Effector CD4-positive, alpha-beta T cell (primary cell): ENCODE measurements at regions not wholly inside any gene's neighbourhood (a gene's known extent, or its start where the extent isn't known, plus 50 kb on each side); places are given as distances from the start of the nearest gene placed in this dataset.
"Not testable (repeated sequence)": the region's sequence is repeated elsewhere in the genome, so short reads cannot be mapped to it uniquely, and the experiment has no call there.

Experiments used
- DNase-seq: peaks from one replicate; pipeline ENCODE4 v3.0.0-alpha.2; 2020

DNA sequence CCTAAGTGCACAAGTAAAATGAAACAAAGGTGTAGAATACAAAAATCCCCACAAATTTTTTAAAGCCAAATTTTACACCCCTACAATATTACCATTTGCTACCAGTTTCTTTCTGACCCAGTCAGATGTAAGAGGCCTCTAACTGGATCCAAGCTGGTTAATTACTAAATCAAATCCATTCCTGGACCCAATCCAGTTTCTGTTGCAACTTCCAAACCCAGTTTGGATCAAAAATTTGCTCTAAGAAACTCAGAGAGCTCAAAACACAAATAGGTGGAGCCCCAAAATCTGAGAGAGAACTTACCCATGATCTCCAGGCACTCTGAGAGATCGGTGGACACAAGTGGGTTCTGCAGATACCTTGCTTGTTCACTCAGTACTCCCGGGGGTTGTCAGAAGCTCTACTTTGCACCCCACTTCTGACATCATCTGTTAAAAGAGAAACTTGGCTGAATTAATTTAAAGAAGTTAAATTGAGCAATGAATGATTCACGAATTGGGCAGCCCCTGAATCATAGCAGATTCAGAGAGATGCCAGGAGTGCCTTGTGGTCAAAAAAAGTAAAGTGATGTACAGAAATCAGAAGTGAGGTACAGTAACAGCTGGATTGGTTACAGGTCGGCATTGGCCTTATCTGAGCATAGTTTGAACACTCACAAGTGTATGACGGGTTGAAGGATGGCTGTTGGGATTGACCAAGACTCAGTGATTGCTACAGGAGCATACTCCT lies 448.0 kb downstream of the KCNT2 start:
- DNase-seq, result no peak

DNA sequence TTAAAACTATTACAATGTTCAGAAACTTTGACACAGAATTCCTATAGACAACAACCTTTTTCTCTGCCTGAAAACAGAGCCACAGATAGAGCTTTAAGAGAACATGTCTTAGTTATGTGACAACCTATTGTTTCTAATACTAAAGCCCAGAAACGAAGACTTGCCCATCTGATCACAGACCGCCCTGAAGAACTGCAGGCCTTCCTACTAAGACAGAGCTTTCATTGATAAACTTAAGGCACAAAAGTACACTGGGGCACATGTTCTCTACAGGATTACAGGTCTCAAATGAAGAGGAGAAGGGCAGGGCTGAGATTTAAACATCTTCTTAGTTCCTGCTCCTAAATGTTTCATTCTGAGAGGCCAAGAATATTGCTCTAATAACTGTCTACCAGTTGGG lies 452.7 kb downstream of the KCNT2 start:
- DNase-seq, result no peak

DNA sequence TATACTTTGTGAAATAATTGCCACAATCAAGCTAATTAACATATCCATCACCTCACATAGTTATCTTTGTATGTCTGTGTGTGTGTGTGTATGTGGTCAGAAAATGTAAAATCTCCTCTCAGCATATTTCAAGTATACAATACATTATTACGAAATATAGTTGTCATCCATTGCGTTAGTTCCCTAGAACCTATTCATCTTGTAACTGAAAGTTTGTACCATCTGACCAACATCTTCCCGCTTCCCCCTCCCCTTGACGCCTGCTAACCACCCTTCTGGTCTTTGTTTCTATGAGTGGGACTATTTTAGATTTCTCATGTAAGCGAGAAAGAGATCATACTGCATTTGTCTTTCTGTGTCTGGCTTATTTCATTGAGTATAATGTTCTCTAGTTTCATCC lies 455.3 kb downstream of the KCNT2 start:
- DNase-seq, result no peak

DNA sequence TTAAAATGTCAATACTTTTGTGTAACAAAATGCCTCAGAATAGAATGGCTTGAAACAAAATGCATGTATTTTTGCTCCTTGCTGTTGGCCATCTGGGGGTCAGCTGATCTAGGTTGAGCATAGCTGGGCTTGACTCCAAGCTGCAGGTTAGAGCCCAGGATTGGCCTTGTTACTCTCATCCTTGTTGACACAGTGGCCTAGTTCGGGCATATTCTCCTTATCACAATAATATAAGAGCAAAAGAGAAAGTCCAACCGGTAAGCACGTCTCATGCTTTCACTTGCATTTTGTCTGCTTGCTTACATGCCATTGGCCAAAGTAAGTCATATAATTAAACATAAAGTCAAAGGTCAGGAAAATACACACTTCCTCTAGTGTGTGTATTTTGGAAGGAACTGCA lies 456.2 kb downstream of the KCNT2 start:
- DNase-seq, result no peak

DNA sequence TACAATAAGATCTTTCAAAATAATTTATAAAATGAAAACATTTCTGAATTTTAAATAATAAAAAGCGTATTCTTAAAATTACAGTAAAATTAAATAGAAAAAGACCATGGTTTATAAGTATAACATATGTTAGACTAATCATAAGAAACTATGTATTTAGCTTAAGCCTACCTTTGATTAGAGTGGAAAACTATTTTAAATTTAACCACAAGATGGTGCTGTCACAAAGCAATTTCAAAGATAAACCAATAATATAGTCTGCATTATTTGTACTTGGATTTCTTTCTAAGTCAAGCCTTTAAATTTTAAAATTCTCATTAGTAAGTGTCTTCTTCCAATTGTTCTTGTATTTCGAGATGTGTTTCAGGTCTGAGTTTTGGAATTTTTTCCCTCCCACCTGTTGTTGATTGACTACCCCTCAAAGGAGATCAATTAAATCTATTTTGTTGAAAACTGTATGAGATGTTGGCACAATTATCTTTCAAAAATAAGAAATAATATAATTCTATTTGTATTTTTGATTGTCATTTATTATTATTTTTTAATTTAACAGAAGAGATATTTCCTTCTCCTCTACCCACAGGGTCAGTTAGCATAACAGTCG lies 459.8 kb downstream of the KCNT2 start:
- no peak for DNase-seq

DNA sequence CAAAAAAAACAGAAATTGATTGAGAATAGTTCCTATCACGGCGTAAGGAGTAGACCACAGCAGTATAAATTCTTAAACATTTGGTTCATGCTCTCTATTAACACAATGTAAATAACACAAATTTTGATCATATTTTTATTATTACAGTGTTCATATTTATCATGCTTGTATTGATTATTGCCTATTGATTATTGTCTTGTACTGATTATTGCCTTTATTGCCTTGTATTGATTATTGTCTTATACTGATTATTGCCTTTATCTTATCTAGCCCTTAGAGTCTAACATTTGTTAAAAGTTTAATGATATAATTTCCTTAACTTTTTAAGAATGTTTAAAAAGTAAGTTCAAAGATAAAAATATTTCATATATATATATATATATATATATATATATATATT lies 460.7 kb downstream of the KCNT2 start:
- DNase-seq, result no peak

DNA sequence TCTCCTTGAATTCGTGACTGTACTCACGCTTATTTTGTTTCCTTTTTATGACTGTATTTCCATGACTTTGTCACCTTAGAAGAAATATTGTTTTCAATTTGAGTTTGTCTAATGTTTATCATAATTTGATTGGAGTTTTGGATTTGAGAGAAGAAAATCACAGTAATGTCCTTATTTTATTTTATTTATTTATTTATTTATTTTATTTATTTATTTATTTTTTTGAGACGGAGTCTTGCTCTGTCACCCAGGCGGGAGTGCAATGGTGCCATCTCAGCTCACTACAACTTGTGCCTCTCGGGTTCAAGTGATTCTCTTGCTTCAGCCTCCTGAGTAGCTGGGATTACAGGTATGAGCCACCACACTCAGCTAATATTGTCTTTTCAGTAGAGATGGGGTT lies 463.1 kb downstream of the KCNT2 start:
- not testable (repeated sequence) for DNase-seq

DNA sequence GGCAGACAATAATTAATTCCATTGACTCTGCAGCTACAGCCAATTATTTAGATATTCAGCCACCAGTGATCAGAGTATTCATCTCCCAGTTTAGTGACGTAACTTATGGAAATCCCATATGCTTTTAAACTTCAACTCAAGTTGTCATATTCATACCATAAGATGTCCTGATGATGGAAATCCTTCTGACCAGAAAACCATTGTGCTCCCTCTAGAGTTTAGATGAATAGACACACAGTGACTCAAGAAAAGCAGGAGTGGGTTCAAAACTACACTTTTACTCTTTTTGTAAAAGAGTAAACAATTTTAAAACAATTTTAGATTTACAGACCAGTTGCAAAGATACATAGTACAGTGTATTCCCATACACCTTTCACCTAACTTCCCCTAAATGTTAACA lies 463.7 kb downstream of the KCNT2 start:
- no peak for DNase-seq

DNA sequence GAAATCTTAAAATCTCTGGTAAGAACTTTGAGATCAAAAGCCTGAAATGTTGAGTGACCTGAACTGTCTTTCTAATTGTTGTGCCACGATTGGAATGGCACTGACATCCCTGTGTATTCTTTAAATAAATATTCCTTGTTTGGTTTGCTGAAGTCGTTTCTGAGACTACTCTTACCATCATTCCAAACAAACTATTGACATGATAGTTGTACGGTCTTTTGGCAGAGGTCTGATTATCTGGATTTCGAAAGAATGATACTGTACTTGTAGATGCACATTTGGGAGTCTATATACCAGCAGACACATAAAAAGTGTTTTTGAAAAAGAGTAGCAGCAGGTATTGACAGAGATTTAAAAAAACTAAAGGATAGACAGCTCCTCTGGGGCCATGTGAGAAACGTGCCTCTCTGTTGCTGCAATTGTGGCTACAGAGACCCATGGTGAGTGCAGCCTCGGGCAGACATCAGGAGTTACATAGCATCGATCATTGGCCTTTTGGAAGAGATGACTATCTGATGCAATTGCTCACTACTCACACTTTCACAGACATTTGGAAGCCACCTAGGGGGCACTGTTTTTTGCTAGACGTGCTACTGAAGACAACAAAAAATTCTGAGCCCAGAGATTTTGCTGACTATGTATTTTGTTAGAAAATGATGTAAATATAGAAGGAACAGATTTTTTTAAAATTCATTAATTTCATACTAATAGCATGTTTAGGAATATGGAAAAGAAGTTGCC lies 464.5 kb downstream of the KCNT2 start:
- DNase-seq, result no peak

DNA sequence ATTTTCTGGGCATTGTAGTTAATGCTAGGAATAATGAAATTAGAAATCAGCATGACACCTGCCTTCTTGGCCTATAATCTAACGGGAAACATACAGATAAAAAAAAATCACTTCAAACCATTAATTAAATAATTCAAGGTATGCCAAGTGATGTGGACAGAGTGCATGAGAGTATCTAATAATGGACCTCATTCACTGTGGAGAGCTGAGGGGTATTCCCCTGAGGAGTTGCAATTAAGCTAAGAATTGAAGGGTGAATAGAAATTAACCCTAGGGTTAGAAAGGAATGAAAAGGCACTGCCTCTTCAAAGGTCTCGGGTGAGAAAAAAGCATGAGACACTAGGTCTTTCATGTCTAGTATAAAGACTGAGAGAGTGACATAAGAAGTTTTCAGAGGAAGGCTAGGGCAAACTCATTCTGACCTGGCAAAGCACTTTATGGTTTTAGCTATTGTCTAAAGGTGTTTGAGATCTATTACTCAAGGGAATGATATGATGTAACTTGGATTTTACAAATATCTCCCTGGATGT lies 466.1 kb downstream of the KCNT2 start:
- DNase-seq, result no peak

DNA sequence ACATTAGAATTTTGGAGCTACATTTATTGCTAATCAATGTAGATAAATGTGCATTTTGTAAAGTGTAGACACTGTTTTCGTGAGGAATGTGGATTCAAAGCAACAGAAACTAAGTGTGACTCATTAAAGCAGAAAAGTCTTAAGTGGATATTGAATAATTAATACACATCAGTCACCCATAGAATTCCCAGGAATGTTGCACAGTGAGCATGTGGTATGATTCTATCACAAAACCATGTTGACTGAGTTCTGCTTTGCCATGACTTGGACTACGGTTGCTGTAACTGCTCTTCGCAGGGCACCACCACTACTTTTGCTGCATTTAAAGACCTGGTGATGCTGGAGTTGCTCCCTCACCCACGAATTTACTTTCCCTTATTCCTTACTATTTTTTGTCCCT lies 471.8 kb downstream of the KCNT2 start:
- no peak for DNase-seq

DNA sequence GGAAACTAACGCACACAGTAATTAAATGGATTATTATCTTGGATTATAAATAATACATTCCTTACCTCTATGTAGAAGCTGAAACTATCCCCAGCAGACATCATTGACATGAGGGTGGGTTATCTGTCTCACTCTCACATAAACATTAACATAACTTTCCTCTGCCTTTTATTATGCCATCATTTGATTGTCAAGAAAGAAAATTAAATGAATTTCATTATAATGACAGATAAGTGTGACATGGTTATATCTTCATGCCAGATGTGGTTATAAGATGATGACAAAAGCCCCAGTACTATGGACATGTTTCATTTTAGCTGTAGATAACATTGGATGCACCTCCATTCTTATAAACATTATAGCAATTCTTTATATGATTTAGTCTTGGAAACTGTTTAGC lies 476.5 kb downstream of the KCNT2 start:
- no peak for DNase-seq

DNA sequence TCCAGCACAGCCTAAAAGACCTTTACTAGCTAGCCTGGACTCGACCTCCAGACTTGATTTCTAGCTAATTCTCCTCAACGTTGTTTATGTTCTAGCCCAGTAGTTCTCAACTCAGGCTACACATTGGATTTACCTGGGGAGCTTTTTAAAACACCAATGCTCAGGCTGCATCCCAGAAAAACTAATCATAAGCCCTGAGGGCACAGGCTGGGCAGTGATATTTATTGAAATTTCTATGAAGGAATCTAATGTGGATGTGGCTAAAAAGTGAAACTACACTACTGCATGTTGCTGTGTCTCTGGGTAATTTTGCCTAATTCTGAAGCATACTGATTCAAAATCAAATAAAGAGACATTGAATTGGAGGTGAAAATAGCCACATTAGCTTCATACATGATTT lies 479.4 kb downstream of the KCNT2 start:
- no peak for DNase-seq

DNA sequence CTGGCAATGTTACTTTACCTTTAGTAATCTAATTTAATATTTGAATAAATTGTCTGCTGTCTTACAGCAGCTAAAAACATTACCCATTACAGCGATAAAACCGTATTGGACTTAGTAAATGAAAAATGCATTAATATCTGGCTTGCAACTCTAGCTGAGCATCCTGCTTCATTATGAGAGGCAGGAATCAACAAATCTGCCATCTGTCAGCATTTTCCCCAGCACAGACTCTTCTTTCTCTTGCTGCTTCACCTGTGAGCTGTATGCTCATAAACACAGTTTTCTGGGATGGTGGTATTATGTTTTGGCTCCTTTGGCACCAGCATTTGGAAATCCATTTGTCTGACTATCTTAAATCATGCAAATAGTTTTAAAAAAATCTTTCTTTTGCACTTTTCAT lies 487.1 kb downstream of the KCNT2 start:
- no peak for DNase-seq

DNA sequence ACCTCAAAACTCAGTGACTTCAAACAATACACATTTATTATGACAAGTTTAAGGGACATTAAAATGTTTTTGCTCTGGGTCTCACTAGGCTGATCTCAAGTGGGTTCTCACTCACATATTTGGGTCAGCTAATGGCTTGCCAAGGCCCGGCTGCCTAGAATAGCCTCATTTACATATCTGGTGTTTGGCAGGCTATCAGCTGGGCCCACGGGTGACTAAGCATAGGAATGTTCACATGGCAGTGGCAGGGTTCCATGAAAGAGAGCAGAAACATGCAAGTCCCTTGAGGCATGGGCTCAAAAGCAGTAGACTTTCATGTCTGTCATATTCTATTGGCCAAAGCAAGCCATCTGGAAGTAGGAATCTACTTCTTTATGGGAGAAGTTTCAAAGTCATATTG lies 492.6 kb downstream of the KCNT2 start:
- DNase-seq, result no peak

DNA sequence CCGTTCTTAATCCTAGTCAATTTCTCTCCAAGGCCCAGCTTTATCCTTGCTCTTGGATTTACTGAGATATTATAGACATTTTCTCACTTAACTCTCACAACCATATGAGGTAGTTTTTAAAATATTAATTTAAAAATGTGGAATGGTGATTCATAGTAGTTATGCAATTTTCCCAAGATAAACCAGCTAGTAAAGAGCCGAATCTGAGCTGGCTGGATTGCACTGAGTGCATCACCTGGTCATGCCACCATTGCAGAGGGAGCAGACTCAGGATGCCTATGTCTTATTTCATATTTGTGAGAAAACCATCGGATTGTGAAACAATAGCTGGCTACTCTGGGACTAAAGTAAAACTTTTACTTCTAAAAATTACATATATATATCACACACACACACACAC lies 494.0 kb downstream of the KCNT2 start:
- DNase-seq, result no peak

DNA sequence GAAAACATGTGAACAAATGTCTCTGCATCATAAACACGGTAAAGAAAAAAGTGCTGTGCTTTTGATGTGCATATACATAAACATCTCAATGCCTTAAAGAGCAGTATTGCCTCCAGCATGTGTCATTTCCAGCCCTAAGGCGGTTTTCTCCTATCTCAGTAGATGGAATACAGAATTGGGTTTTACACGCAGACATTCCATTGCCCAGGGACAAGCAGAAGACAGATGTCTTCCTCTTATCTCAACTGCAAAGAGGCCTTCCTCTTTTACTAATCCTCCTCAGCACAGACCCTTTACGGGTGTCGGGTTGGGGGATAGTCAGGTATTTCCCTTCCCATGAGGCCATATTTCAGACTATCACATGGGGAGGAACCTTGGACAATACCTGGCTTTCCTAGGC lies 499.2 kb downstream of the KCNT2 start:
- DNase-seq, result not testable (repeated sequence)

DNA sequence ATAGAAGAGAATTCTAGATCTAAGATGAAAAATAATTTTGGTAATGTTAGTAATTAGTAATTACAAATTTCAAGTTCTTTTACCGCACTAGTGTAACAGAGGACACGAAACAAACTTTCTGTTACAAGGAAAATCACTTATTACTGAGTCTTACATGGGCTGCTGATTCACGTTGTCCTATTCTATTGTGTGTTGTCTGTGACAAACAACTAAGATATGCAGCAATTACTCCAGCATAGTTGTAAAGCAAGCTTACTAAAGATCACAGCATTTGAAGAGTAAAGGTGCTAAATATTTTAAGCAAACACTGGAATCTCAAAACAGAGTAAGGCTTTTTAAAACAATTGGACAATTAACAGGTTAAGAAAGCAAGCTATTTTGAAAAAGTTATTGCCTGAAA lies 502.3 kb downstream of the KCNT2 start:
- no peak for DNase-seq

DNA sequence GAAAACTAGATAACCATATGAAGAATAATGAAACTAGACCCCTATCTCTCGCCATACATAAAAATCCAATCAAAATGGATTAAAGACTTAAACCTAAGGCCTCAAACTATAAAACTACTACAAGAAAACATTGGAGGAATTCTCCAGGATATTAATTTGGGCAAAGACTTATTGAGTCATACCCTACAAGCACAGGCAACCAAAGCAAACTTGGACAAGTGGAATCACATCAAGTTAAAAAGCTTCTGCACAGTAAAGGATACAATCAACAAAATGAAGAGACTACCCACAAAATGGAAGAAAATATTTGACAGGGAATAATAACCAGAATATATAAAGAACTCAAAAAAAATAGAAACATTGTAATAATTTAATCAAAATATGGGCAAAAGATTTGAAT lies 505.4 kb downstream of the KCNT2 start:
- DNase-seq, result no peak

DNA sequence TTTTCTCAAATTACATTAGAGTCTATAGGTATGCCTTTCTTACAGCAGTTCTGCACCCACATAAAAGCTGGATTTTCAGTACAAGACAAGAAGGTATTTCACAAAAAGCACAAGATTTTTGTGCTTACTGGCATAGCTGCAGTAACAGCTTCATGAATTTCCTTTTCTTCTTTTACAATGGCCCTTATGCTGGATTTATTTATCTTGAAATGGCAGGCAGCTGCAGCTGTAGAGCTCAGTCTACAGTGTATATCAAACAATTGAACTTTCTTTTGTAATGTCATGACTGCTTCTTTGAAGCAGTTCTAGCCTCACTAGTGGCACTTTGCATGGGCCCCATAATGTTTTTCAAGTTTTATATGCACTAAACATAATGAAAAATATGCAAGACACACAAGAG lies 510.2 kb downstream of the KCNT2 start:
- DNase-seq, result no peak

DNA sequence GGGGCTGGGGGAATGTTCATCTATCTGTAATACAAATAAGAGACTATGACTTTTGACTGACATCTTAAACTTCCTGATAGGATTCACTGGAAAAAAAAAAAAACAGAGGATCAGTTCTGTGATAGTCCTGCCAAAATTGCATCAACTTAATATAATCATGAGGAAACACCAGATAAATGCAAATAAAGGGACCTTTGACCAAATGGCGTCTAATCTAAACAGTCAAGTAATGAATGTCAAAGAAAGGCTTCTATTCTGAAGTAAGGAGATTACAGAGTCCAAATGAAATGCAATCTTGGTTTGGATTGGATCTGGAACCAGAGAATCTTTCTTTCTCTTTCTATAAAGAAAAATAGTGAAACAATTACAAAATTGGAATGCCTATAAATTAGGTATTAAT lies 513.4 kb downstream of the KCNT2 start:
- DNase-seq, result no peak

DNA sequence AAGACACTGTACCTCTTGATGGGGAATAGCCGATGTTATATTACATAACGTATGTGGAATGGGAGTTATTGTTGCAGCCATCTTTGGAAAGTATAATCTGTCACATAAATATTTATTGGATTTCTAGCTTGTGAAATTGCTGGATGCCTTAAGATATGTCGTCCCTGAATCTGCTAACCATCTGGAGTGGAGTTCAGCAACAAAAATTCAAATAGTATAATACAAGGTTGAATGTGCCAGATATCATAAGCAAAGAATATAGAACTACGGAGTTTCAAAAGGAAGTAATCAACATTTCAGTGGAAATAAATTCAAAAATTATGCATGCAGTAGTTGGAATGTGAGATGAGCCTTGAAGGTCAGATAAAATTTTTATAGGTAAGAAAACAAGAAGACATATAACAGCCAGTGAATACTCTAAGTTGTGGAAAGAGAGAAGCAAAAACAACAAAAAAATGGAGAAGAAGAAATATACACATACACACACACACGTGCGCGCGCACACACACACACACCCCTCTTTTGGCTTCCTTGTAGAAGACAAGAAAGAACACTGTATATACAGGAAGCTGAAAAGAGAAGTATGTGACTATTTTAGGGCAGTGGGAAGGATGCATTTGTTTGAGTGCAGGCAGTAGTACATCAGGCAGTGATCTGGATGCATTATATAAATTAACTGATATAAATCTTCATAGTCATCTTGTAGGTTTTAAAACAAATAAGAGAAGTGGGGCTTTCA lies 516.7 kb downstream of the KCNT2 start:
- DNase-seq, result no peak

DNA sequence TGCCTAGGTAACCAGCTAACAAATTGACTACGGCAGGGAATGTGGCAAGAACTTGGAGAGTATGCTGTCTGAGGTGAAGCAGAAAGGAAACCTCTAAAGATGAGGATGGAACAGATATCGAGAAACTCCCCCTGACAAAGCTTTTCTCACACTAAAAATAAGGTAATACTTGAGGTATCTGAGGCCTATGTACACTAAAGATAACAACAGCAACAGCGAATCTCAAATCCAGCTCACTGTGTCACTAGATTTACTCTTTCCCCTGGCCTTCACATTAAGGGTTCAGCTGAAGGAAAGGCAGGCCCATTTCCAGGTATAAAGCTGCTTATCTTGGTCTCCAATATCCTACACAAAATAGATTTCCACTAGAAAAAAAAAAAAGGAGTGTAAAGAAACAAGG lies 518.0 kb downstream of the KCNT2 start:
- DNase-seq, result no peak
